ENCODE measurements at regions not wholly inside any gene's neighbourhood (a gene's known extent, or its start where the extent isn't known, plus 50 kb on each side); places are given as distances from the start of the nearest gene placed in this dataset.

GRCh38 chr3:5057857-5058324 is 64.2 kb upstream of the ARL8B start:
- no peak overlapping the region for H4K5ac ChIP-seq (ENCODE audit: insufficient read length, low read depth, low read length)
- no peak overlapping the region for H3K27ac ChIP-seq (ENCODE audit: insufficient read length, low read depth, low read length)
- Mint-ChIP-seq H3K27ac (no peak overlapping the region), H3K4me3 (no peak overlapping the region), H3K36me3 (ENCODE audit: insufficient read depth in 1 of 3, low read depth in 3 of 3) (no peaks in the 10 kb centered on the region), H3K4me1 (no peaks in the 10 kb centered on the region), H3K9me3 (no peaks in the 10 kb centered on the region), H3K27me3 (ENCODE audit: low read depth) (no peaks in the 10 kb centered on the region)
- H3K23ac ChIP-seq (ENCODE audit: insufficient read length, low read depth, low read length) = no peak overlapping the region
- no peak overlapping the region for H2AK5ac ChIP-seq (ENCODE audit: insufficient read length, low read length)
- H3K4me2 ChIP-seq (ENCODE audit: insufficient read depth, insufficient read length, low read length) = no peak overlapping the region
- no peaks in the 10 kb centered on the region for H3K4me1 ChIP-seq (ENCODE audit: insufficient read depth, low read length)
- TF ChIP-seq CTCF (conservative IDR thresholded peaks at IDR 0.05) = peak; percentile 66
- no peak overlapping the region for H4K91ac ChIP-seq (ENCODE audit: insufficient read length, low read depth, low read length)
- H2BK20ac ChIP-seq (ENCODE audit: low read depth, low read length, poor library complexity, severe bottlenecking) = no peak overlapping the region
- no peaks in the 10 kb centered on the region for H3K23me2 ChIP-seq (ENCODE audit: insufficient read length, low read depth, low read length, poor library complexity, severe bottlenecking)
- H3K79me2 ChIP-seq (ENCODE audit: insufficient read depth, low read length) = no peaks in the 10 kb centered on the region
- no peak overlapping the region for H3K18ac ChIP-seq (ENCODE audit: insufficient read length, low read depth, low read length)
- peak; percentile 38 for DNase-seq
- H3K9me3 ChIP-seq (ENCODE audit: control insufficient read depth, low read depth, low read length) = no peaks in the 10 kb centered on the region
- H3K56ac ChIP-seq (ENCODE audit: insufficient read length, low read depth, low read length) = no peak overlapping the region
- H2BK12ac ChIP-seq (ENCODE audit: insufficient read length, low read depth, low read length) = no peak overlapping the region
- H3K14ac ChIP-seq (ENCODE audit: insufficient read depth, low read length) = no peak overlapping the region
- H2BK120ac ChIP-seq (ENCODE audit: low read depth, low read length, poor library complexity, severe bottlenecking) = no peak overlapping the region
- H3T11ph ChIP-seq (ENCODE audit: low read length) = no peak overlapping the region
- no peak overlapping the region for H3K4ac ChIP-seq (ENCODE audit: low read depth, low read length)
- no peak overlapping the region for H4K8ac ChIP-seq (replicated peaks; ENCODE audit: insufficient read length, low read depth, low read length)
- no peaks in the 10 kb centered on the region for H4K20me1 ChIP-seq (ENCODE audit: control insufficient read depth, insufficient read depth, insufficient read length)
- no peak overlapping the region for H2BK15ac ChIP-seq (ENCODE audit: low read depth, low read length)
- H3K9ac ChIP-seq (ENCODE audit: extremely low read depth, insufficient read length, low read length) = no peak overlapping the region
- H3K27me3 ChIP-seq (ENCODE audit: insufficient read depth, low read length) = no peaks in the 10 kb centered on the region
- WGBS (ENCODE audit: extremely low coverage, insufficient read length, low lambda C conversion rate) = no CpG with 5 or more reads among the region's 7 CpGs
- no peak overlapping the region for H2BK5ac ChIP-seq (ENCODE audit: insufficient read length, low read length)
- H3K79me1 ChIP-seq (ENCODE audit: insufficient read depth, low read depth, low read length, poor library complexity, severe bottlenecking) = no peaks in the 10 kb centered on the region
- H2AFZ ChIP-seq (ENCODE audit: low read length) = no peak overlapping the region
